HT1080 (cell line): ENCODE measurements at regions not wholly inside any gene's neighbourhood (a gene's known extent, or its start where the extent isn't known, plus 50 kb on each side); places are given as distances from the start of the nearest gene placed in this dataset.

Experiments used
- DNase-seq: peaks from one replicate; pipeline ENCODE4 v3.0.0-alpha.2; 2015; ENCODE audit warnings: low read depth

GRCh38 chr9:85158512-85158911 is 489.0 kb downstream of the NTRK2 start:
- DNase-seq = no peak

GRCh38 chr9:85157772-85158171 is 488.2 kb downstream of the NTRK2 start:
- DNase-seq = no peak

GRCh38 chr9:85156652-85157051 is 487.1 kb downstream of the NTRK2 start:
- no peak for DNase-seq

- no peak for DNase-seq
These were observed 485.8 kb downstream of the NTRK2 start for GRCh38 chr9:85155352-85155751.

- no peak for DNase-seq
These were observed 482.2 kb downstream of the NTRK2 start for GRCh38 chr9:85151741-85152140.

GRCh38 chr9:85151162-85151561 is 481.6 kb downstream of the NTRK2 start:
- no peak for DNase-seq

- no peak for DNase-seq
These were observed 477.6 kb downstream of the NTRK2 start for GRCh38 chr9:85147046-85147640.

GRCh38 chr9:85142968-85143367 is 473.4 kb downstream of the NTRK2 start:
- DNase-seq = peak; percentile 28

- no peak for DNase-seq
These were observed 473.0 kb downstream of the NTRK2 start for GRCh38 chr9:85142496-85142911.

GRCh38 chr9:85137696-85138095 is 468.2 kb downstream of the NTRK2 start:
- DNase-seq = no peak

GRCh38 chr9:85136987-85137386 is 467.5 kb downstream of the NTRK2 start:
- DNase-seq = no peak

- no peak for DNase-seq
These were observed 467.0 kb downstream of the NTRK2 start for GRCh38 chr9:85136507-85136906.

GRCh38 chr9:85130764-85131163 is 461.2 kb downstream of the NTRK2 start:
- DNase-seq = no peak

GRCh38 chr9:85130260-85130659 is 460.7 kb downstream of the NTRK2 start:
- no peak for DNase-seq

- DNase-seq = no peak
These were observed 460.0 kb downstream of the NTRK2 start for GRCh38 chr9:85129514-85129913.

GRCh38 chr9:85118990-85119755 is 449.6 kb downstream of the NTRK2 start:
- DNase-seq = peak; percentile 60

- DNase-seq = no peak
These were observed 448.3 kb downstream of the NTRK2 start for GRCh38 chr9:85117831-85118230.

- no peak for DNase-seq
These were observed 445.9 kb downstream of the NTRK2 start for GRCh38 chr9:85115473-85115872.

- DNase-seq = peak; percentile 10
These were observed 445.3 kb downstream of the NTRK2 start for GRCh38 chr9:85114799-85115198.

- DNase-seq = no peak
These were observed 443.4 kb downstream of the NTRK2 start for GRCh38 chr9:85112933-85113418.

- no peak for DNase-seq
These were observed 442.9 kb downstream of the NTRK2 start for GRCh38 chr9:85112391-85112790.

GRCh38 chr9:85108746-85109145 is 439.2 kb downstream of the NTRK2 start:
- peak; percentile 27 for DNase-seq

- no peak for DNase-seq
These were observed 438.7 kb downstream of the NTRK2 start for GRCh38 chr9:85108229-85108628.
